NAMALWA (cell line): ENCODE measurements at regions not wholly inside any gene's neighbourhood (a gene's known extent, or its start where the extent isn't known, plus 50 kb on each side); places are given as distances from the start of the nearest gene placed in this dataset.
"Not testable (repeated sequence)": the region's sequence is repeated elsewhere in the genome, so short reads cannot be mapped to it uniquely, and the experiment has no call there.

Experiments used
- DNase-seq: peaks from one replicate; pipeline ENCODE4 v3.0.0-alpha.2; 2015; ENCODE audit warnings: low spot score

GRCh38 chr18:38651736-38652135 lies 1086.1 kb upstream of the CELF4 start:
- DNase-seq: no peak

- no peak for DNase-seq
These were observed 1082.6 kb upstream of the CELF4 start for GRCh38 chr18:38648179-38648578.

- no peak for DNase-seq
These were observed 1080.7 kb upstream of the CELF4 start for GRCh38 chr18:38646296-38646695.

GRCh38 chr18:38644875-38645641 lies 1079.5 kb upstream of the CELF4 start:
- DNase-seq: no peak

GRCh38 chr18:38642711-38643110 lies 1077.1 kb upstream of the CELF4 start:
- DNase-seq: no peak

- DNase-seq: not testable (repeated sequence)
These were observed 1074.1 kb upstream of the CELF4 start for GRCh38 chr18:38639700-38640099.

GRCh38 chr18:38635709-38636430 lies 1070.3 kb upstream of the CELF4 start:
- DNase-seq: peak; percentile 2

GRCh38 chr18:38634117-38634516 lies 1068.5 kb upstream of the CELF4 start:
- no peak for DNase-seq

GRCh38 chr18:38633333-38633732 lies 1067.7 kb upstream of the CELF4 start:
- no peak for DNase-seq

GRCh38 chr18:38619129-38619528 lies 1053.5 kb upstream of the CELF4 start:
- DNase-seq: no peak

- DNase-seq: no peak
These were observed 1050.7 kb upstream of the CELF4 start for GRCh38 chr18:38616306-38616705.

GRCh38 chr18:38612904-38613303 lies 1047.3 kb upstream of the CELF4 start:
- no peak for DNase-seq

GRCh38 chr18:38611036-38611964 lies 1045.7 kb upstream of the CELF4 start:
- DNase-seq: no peak

GRCh38 chr18:38606841-38607240 lies 1041.2 kb upstream of the CELF4 start:
- no peak for DNase-seq

- DNase-seq: no peak
These were observed 1036.7 kb upstream of the CELF4 start for GRCh38 chr18:38602341-38602740.

GRCh38 chr18:38587571-38587970 lies 1022.0 kb upstream of the CELF4 start:
- DNase-seq: no peak

- no peak for DNase-seq
These were observed 1020.7 kb upstream of the CELF4 start for GRCh38 chr18:38586327-38586726.

- no peak for DNase-seq
These were observed 1014.2 kb upstream of the CELF4 start for GRCh38 chr18:38579764-38580163.

GRCh38 chr18:38576916-38577315 lies 1011.3 kb upstream of the CELF4 start:
- DNase-seq: no peak

- no peak for DNase-seq
These were observed 1010.8 kb upstream of the CELF4 start for GRCh38 chr18:38576349-38576748.

- DNase-seq: no peak
These were observed 1010.0 kb upstream of the CELF4 start for GRCh38 chr18:38575648-38576047.

GRCh38 chr18:38575023-38575422 lies 1009.4 kb upstream of the CELF4 start:
- DNase-seq: no peak
